ENCODE measurements at regions not wholly inside any gene's neighbourhood (a gene's known extent, or its start where the extent isn't known, plus 50 kb on each side); places are given as distances from the start of the nearest gene placed in this dataset.

DNA sequence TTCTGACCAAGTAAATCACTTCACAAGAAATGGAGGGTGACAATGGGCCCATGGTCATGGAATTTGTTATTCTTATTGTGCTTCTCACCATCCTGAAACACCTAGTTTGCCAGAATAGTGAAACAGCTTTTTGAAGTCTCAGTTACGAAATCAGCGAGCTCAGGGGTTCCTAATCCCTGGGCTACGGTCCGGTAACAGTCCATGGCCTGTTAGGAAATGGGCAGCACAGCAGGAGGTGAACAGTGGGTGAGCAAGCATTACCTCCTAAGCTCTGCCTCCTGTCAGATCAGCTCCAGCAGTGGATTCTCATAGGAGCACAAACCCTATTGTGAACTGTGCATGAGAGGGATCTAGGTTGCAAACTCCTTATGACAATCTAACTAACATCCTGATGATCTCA is 1356.3 kb downstream of the KCNT2 start:
- H3K36me3 Mint-ChIP-seq (ENCODE audit: low read depth): no peaks in the 10 kb centered on the region
- no peak for TF ChIP-seq CTCF (IDR thresholded peaks at IDR 0.05)
- no peaks in the 10 kb centered on the region for H3K9me3 Mint-ChIP-seq
- no peak for DNase-seq
- H3K27ac Mint-ChIP-seq: no peak overlapping the region
- no peaks in the 10 kb centered on the region for H3K27me3 Mint-ChIP-seq (ENCODE audit: low read depth, poor library complexity)
- no peak overlapping the region for H3K4me3 Mint-ChIP-seq
- H3K4me1 Mint-ChIP-seq: no peaks in the 10 kb centered on the region

DNA sequence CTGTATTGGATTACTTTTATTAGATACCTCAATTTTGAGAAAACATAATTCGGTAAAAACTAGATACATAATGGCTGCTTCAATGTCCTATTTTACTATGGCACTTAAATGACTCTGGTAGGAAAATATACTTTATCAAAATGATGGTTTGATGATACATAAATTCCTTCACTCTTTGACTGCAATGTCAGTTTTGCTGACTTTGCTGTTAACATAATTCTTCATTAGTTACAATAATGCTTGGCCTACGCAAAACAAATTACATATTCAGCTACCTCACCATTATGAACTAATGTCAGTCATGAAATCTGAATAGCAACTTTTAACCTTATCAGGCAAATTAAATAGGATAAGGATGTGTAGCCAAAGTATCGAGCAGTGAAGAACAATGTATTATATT is 1364.7 kb downstream of the KCNT2 start:
- no peak for TF ChIP-seq CTCF (IDR thresholded peaks at IDR 0.05)
- H3K9me3 Mint-ChIP-seq: no peaks in the 10 kb centered on the region
- DNase-seq: no peak
- no peak overlapping the region for H3K4me3 Mint-ChIP-seq
- no peaks in the 10 kb centered on the region for H3K4me1 Mint-ChIP-seq
- no peak overlapping the region for H3K27ac Mint-ChIP-seq
- H3K27me3 Mint-ChIP-seq (ENCODE audit: low read depth, poor library complexity): no peaks in the 10 kb centered on the region
- no peaks in the 10 kb centered on the region for H3K36me3 Mint-ChIP-seq (ENCODE audit: low read depth)

DNA sequence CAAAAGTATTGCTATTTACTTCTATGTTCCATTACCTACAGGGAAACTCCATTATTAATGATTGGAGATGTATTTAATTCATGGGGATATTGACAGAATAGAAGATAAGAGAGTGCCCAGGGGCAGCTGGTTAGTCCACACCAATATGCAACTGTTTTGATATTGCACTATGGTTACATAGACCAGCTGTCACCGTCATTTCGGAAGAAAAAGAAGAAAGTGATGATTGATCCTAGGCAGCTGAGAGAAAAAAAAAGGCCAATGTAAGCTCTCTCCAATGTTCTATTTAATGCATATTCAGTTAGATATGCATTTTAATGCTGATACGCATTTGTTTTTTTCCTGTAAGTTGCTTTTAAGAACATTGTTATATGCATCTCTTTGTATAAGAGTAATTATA is 1367.2 kb downstream of the KCNT2 start:
- H3K27me3 Mint-ChIP-seq (ENCODE audit: low read depth, poor library complexity): no peaks in the 10 kb centered on the region
- no peak for TF ChIP-seq CTCF (IDR thresholded peaks at IDR 0.05)
- no peak overlapping the region for H3K4me3 Mint-ChIP-seq

DNA sequence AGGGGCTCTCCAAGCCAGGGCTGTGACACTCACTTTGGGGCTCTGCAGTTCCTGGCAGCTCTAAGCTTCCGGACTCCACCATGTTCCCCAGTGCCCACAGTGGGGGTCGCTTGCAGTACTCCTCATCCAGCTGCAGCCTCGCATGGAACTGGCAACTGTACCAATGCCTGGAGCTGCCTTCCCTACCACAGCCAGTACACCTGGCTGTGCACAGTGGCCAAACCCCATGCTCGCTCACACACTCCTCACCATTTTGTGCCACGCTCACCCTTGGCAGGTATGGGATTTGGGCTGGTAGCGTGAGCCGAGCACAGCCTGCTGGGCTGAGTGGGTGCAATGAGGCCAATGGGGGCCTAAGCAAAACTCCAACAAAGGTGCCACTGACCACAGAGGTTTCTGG is 1369.9 kb downstream of the KCNT2 start:
- Mint-ChIP-seq H3K4me1 (no peaks in the 10 kb centered on the region), H3K4me3 (no peak overlapping the region), H3K27me3 (ENCODE audit: low read depth, poor library complexity) (no peaks in the 10 kb centered on the region), H3K36me3 (ENCODE audit: low read depth) (no peaks in the 10 kb centered on the region), H3K27ac (no peak overlapping the region), H3K9me3 (no peaks in the 10 kb centered on the region)
- no peak for TF ChIP-seq CTCF (IDR thresholded peaks at IDR 0.05)
- DNase-seq: no peak

More for the DNA sequence above, 1367.2 kb downstream of the KCNT2 start:
- Mint-ChIP-seq H3K36me3 (ENCODE audit: low read depth) (no peaks in the 10 kb centered on the region), H3K4me1 (no peaks in the 10 kb centered on the region), H3K9me3 (no peaks in the 10 kb centered on the region), H3K27ac (no peak overlapping the region)
- no peak for DNase-seq

- no peak for TF ChIP-seq CTCF (IDR thresholded peaks at IDR 0.05)
- Mint-ChIP-seq H3K4me3 (no peak overlapping the region), H3K9me3 (no peaks in the 10 kb centered on the region), H3K27me3 (ENCODE audit: low read depth, poor library complexity) (no peaks in the 10 kb centered on the region), H3K27ac (no peak overlapping the region), H3K4me1 (no peaks in the 10 kb centered on the region), H3K36me3 (ENCODE audit: low read depth) (no peaks in the 10 kb centered on the region)
- no peak for DNase-seq
These were observed 1371.0 kb downstream of the KCNT2 start for GRCh38 chr1:195236991-195237889.
